ENCODE measurements at regions not wholly inside any gene's neighbourhood (a gene's known extent, or its start where the extent isn't known, plus 50 kb on each side); places are given as distances from the start of the nearest gene placed in this dataset.

DNA sequence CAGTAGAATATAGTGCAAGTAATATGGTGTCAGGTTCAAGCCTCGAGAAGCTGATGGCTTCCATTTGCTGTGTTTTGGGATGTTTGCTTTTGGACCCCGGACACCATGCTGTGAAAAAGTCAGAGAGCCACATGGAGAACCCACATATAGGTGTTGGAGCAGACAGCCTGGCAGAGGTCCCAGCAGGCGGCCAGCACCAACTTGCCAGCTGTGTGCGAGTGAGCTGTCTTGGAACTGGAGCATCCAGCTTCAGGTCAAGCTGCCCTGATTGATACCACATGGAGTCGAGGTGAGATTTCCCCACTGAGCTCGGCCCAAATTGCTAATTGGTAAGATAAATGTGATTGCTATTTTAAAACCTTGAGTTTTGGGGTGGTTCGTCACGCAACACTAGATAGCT, 185.7 kb upstream of the TBL1XR1 start:
- no peak for TF ChIP-seq POU2F2 (IDR thresholded peaks at IDR 0.05; ENCODE audit: low read depth, low read length)
- no peak for TF ChIP-seq TAF1 (IDR thresholded peaks at IDR 0.05; ENCODE audit: low read depth, low read length)
- TF ChIP-seq POLR2A (IDR thresholded peaks at IDR 0.05; ENCODE audit: low read depth, low read length), result no peak
- no peak for TF ChIP-seq POLR2AphosphoS5 (IDR thresholded peaks at IDR 0.05; ENCODE audit: low read depth, low read length)

Measured in GM12891 (cell line).